Adrenal gland (tissue), 9 donors: ENCODE measurements at regions not wholly inside any gene's neighbourhood (a gene's known extent, or its start where the extent isn't known, plus 50 kb on each side); places are given as distances from the start of the nearest gene placed in this dataset.
"Not testable (repeated sequence)": the region's sequence is repeated elsewhere in the genome, so short reads cannot be mapped to it uniquely, and the experiment has no call there.

Source experiments
- DNase-seq, 7 donors: peaks; one replicate each; pipeline ENCODE4 v3.0.0-alpha.2; 2019 to 2020
- H3K27ac ChIP-seq, 5 donors: fragments of 200-600 bp; sonication (generic) in 4 of 5; 1 replicate in 3 of 5; 2 replicates in 2 of 5; pipeline versions ENCODE4 v1.5.1 to v1.8.0; 2016 to 2020; ENCODE audit warnings: mild to moderate bottlenecking in 1 of 5
- H3K27me3 ChIP-seq: fragments of 200-600 bp; 2 replicates; pipeline ENCODE4 v1.8.0; 2021
- H3K36me3 ChIP-seq, 2 donors: fragments of 200-600 bp; replicated peaks in 1 of 2; 1 replicate in 1 of 2; 2 replicates in 1 of 2; pipeline versions ENCODE4 v1.5.1 to v1.8.0; 2018 to 2022
- H3K4me1 ChIP-seq, 2 donors: fragments of 200-600 bp; replicated peaks in 1 of 2; 1 replicate in 1 of 2; 2 replicates in 1 of 2; pipeline versions ENCODE4 v1.5.1 to v1.8.0; 2018 to 2021
- H3K4me3 ChIP-seq, 4 donors: fragments of 200-600 bp; sonication (generic) in 3 of 4; one replicate each; pipeline ENCODE4 v1.5.1; 2016 to 2018
- H3K9me3 ChIP-seq, 3 donors: fragments of 200-600 bp; sonication (generic) in 1 of 3; replicated peaks in 1 of 3; 1 replicate in 2 of 3; 2 replicates in 1 of 3; pipeline versions ENCODE4 v1.5.1 to v1.8.0; 2016 to 2021
- CTCF ChIP-seq, 6 experiments: fragments of 450-650 bp in 4 of 6; fragments of 200-600 bp in 2 of 6; sonication (generic) in 1 of 6; IDR thresholded peaks; 1 replicate in 5 of 6; 2 replicates in 1 of 6; pipeline versions ENCODE4 v1.5.1 to v1.8.0; 2016 to 2021; ENCODE audit warnings: antibody characterized with exemption in 6 of 6, mild to moderate bottlenecking in 2 of 6, moderate library complexity in 1 of 6
- POLR2A ChIP-seq, 2 donors: fragments of 450-650 bp; IDR thresholded peaks; one replicate each; pipeline ENCODE4 v1.6.1; 2017; ENCODE audit warnings: antibody characterized with exemption in 2 of 2, mild to moderate bottlenecking in 2 of 2, moderate library complexity in 1 of 2
- WGBS, 4 donors: extraction: QIAGEN DNeasy Blood & Tissue Kit in 2 of 4; methylation state at CpG; one replicate each; pipeline versions ENCODE4 v1.1.5 to v1.1.7; 2013 to 2017; 5-methylcytosine and 5-hydroxymethylcytosine counted together
- intact Hi-C, 2 donors: fragments of 100-400 bp; cut with DNase I; formaldehyde crosslinking; loops; one replicate each; pipeline versions ENCODE4 v1.14.1 to v1.15.0; 2022 to 2023
- donor health status: healthy with polysubstance abuse.
- donor health status: Bipolar disorder and iron deficiency.
- donor health status: DM: yes; HTN: yes; CAD: no.
- donor health status: DM: no; HTN: no; CAD: no.
- donor health status: DM: no; HTN: no; CAD: no.

GRCh38 chr1:224554620-224555259, 61.4 kb upstream of the CNIH3 start:
- Histone ChIP-seq H3K4me1 (no peaks in the 10 kb centered on the region), H3K27ac (no peak overlapping the region), H3K4me3 (no peak overlapping the region), H3K27me3 (no peaks in the 10 kb centered on the region), H3K9me3 (no peaks in the 10 kb centered on the region), H3K36me3 (no peaks in the 10 kb centered on the region)
- no peak for DNase-seq
- TF ChIP-seq CTCF (IDR thresholded peaks at IDR 0.05) (no peak), POLR2A (IDR thresholded peaks at IDR 0.05) (no peak)
- 80 to 86% (median 83%) methylated on average over 3 to 4 of the region's 4 CpGs for WGBS, 4 donors
- intact Hi-C loops: no loop called here

- Histone ChIP-seq H3K36me3 (no peaks in the 10 kb centered on the region), H3K27me3 (no peaks in the 10 kb centered on the region), H3K4me3 (no peak overlapping the region), H3K27ac (no peak overlapping the region), H3K9me3 (no peaks in the 10 kb centered on the region), H3K4me1 (no peaks in the 10 kb centered on the region)
- TF ChIP-seq CTCF (IDR thresholded peaks at IDR 0.05) (no peak), POLR2A (IDR thresholded peaks at IDR 0.05) (no peak)
- DNase-seq: no peak
- intact Hi-C loops: no loop called here
- 44 to 55% (median 52%) methylated on average over 3 of the region's 3 CpGs for WGBS, 4 donors
Observed at GRCh38 chr1:224558904-224559303, 57.2 kb upstream of the CNIH3 start.

- no peak overlapping the region for H3K27ac ChIP-seq
- DNase-seq: no peak
- H3K4me3 ChIP-seq: no peak overlapping the region
- TF ChIP-seq POLR2A (IDR thresholded peaks at IDR 0.05): no peak
- TF ChIP-seq CTCF (IDR thresholded peaks at IDR 0.05): no peak
- no peaks in the 10 kb centered on the region for H3K4me1 ChIP-seq
- intact Hi-C loops: no loop called here
- no peaks in the 10 kb centered on the region for H3K36me3 ChIP-seq
- 82 to 90% (median 88%) methylated on average over 5 of the region's 5 CpGs for WGBS, 4 donors
- no peaks in the 10 kb centered on the region for H3K27me3 ChIP-seq
- no peaks in the 10 kb centered on the region for H3K9me3 ChIP-seq
Observed at GRCh38 chr1:224559981-224560728, 56.0 kb upstream of the CNIH3 start.

GRCh38 chr1:224562881-224563280, 53.2 kb upstream of the CNIH3 start:
- H3K27ac ChIP-seq, DNase-seq, H3K27me3 ChIP-seq, H3K4me1 ChIP-seq, intact Hi-C loops, H3K9me3 ChIP-seq, H3K36me3 ChIP-seq, H3K4me3 ChIP-seq: not testable (repeated sequence)

GRCh38 chr1:224563666-224564065, 52.5 kb upstream of the CNIH3 start:
- no peak for TF ChIP-seq POLR2A (IDR thresholded peaks at IDR 0.05)
- TF ChIP-seq CTCF (IDR thresholded peaks at IDR 0.05): no peak
- no peak overlapping the region for H3K4me3 ChIP-seq
- no peak overlapping the region for H3K27ac ChIP-seq
- DNase-seq: no peak
- no peaks in the 10 kb centered on the region for H3K9me3 ChIP-seq
- intact Hi-C loops: no loop called here
- H3K36me3 ChIP-seq: no peaks in the 10 kb centered on the region
- no peaks in the 10 kb centered on the region for H3K27me3 ChIP-seq
- 74 to 94% (median 78%) methylated on average over 1 of the region's 1 CpG for whole genome bisulfite sequencing, 4 donors
- H3K4me1 ChIP-seq: no peaks in the 10 kb centered on the region
